Spleen (tissue), 7 donors: ENCODE measurements at regions not wholly inside any gene's neighbourhood (a gene's known extent, or its start where the extent isn't known, plus 50 kb on each side); places are given as distances from the start of the nearest gene placed in this dataset.

Experiments used
- CTCF ChIP-seq, 11 experiments: fragments of 200-600 bp in 7 of 11; fragments of 450-650 bp in 4 of 11; sonication (generic) in 4 of 11; IDR thresholded peaks in 8 of 11; conservative IDR thresholded peaks in 3 of 11; 1 replicate in 7 of 11; 2 replicates in 4 of 11; pipeline versions ENCODE4 v1.4.0 to v1.8.0; 2016 to 2021; ENCODE audit warnings: antibody characterized with exemption in 11 of 11, inconsistent platforms in 4 of 11, mild to moderate bottlenecking in 1 of 11
- POLR2A ChIP-seq, 3 donors: fragments of 450-650 bp; IDR thresholded peaks; one replicate each; pipeline ENCODE4 v1.5.1; 2017; ENCODE audit warnings: antibody characterized with exemption in 3 of 3, mild to moderate bottlenecking in 1 of 3
- POLR2AphosphoS5 ChIP-seq, 3 donors: sonication (generic); formaldehyde crosslinking; IDR thresholded peaks; one replicate each; pipeline ENCODE4 v1.5.1; 2017; ENCODE audit warnings: antibody characterized with exemption in 3 of 3
- donor health status: DM: no; HTN: no; CAD: no; lungs with moderate emphysema.
- donor health status: DM: no; HTN: no; CAD: no.
- donor health status: DM: no; HTN: no; CAD: no.

- TF ChIP-seq CTCF (IDR thresholded peaks at IDR 0.05 in 8 of 11, conservative IDR thresholded peaks at IDR 0.05 in 3 of 11) (no peak), POLR2A (IDR thresholded peaks at IDR 0.05) (no peak), POLR2AphosphoS5 (IDR thresholded peaks at IDR 0.05) (no peak)
These were observed 226.0 kb downstream of the KLF13 start for GRCh38 chr15:31552482-31553099.
